Effector memory CD8-positive, alpha-beta T cell (primary cell): ENCODE measurements at regions not wholly inside any gene's neighbourhood (a gene's known extent, or its start where the extent isn't known, plus 50 kb on each side); places are given as distances from the start of the nearest gene placed in this dataset.

ENCODE experiments used
- ATAC-seq: fragments of 150-1000 bp; cut with Tn5 transposase; replicated peaks from 2 replicates; pipeline ENCODE4 v1.10.0; 2021; ENCODE audit warnings: mild to moderate bottlenecking, moderate library complexity
- DNase-seq, 3 experiments: peaks; one replicate each; pipeline ENCODE4 v3.0.0; 2021
- H3K27ac Mint-ChIP-seq, 2 donors: one replicate each; pipeline ENCODE4 v1.8.0; 2022; ENCODE audit warnings: mild to moderate bottlenecking in 2 of 2, mixed read lengths in 2 of 2, moderate library complexity in 2 of 2
- H3K27me3 Mint-ChIP-seq, 2 donors: one replicate each; pipeline ENCODE4 v1.8.0; 2022; ENCODE audit warnings: mixed read lengths in 2 of 2
- H3K36me3 Mint-ChIP-seq: one replicate; pipeline ENCODE4 v1.8.0; 2022; ENCODE audit warnings: mild to moderate bottlenecking, moderate library complexity, mixed read lengths; ENCODE audit not compliant: insufficient read depth
- H3K4me1 Mint-ChIP-seq, 2 donors: one replicate each; pipeline ENCODE4 v1.8.0; 2022; ENCODE audit warnings: low read depth in 2 of 2, mixed read lengths in 2 of 2
- H3K4me3 Mint-ChIP-seq, 2 donors: one replicate each; pipeline ENCODE4 v1.8.0; 2022; ENCODE audit warnings: mild to moderate bottlenecking in 2 of 2, mixed read lengths in 2 of 2, moderate library complexity in 2 of 2
- H3K9me3 Mint-ChIP-seq, 2 donors: one replicate each; pipeline ENCODE4 v1.8.0; 2022; ENCODE audit warnings: mixed read lengths in 2 of 2

GRCh38 chr2:861655-862354, 88.8 kb upstream of the SNTG2 start:
- Mint-ChIP-seq H3K27ac (no peak overlapping the region), H3K4me1 (peaks cover 0 to 1% of the 10 kb centered on the region in 2 donors), H3K4me3 (no peak overlapping the region), H3K9me3 (peaks cover 0 to 1% of the 10 kb centered on the region in 2 donors), H3K36me3 (no peaks in the 10 kb centered on the region), H3K27me3 (peaks cover 6 to 45% of the 10 kb centered on the region in 2 donors)
- DNase-seq, result no peak
- ATAC-seq, result no peak

- peaks cover 3% of the 10 kb centered on the region for H3K36me3 Mint-ChIP-seq
- ATAC-seq, result no peak
These were observed 90.3 kb upstream of the SNTG2 start for GRCh38 chr2:860259-860855.

GRCh38 chr2:858646-859045, 92.0 kb upstream of the SNTG2 start:
- Mint-ChIP-seq H3K36me3 (peaks cover 3% of the 10 kb centered on the region), H3K4me1 (peaks cover 7 to 16% of the 10 kb centered on the region in 2 donors), H3K27me3 (peaks cover 0 to 20% of the 10 kb centered on the region in 2 donors), H3K9me3 (peaks cover 9 to 20% of the 10 kb centered on the region in 2 donors), H3K27ac (no peak overlapping the region), H3K4me3 (no peak overlapping the region)
- ATAC-seq (no peak), DNase-seq (no peak)

More at GRCh38 chr2:860259-860855, 90.3 kb upstream of the SNTG2 start:
- peaks cover under 1 to 6% of the 10 kb centered on the region in 2 donors for H3K4me1 Mint-ChIP-seq
- H3K9me3 Mint-ChIP-seq, result peaks cover 4 to 5% of the 10 kb centered on the region in 2 donors
- H3K27me3 Mint-ChIP-seq, result peaks cover 6 to 33% of the 10 kb centered on the region in 2 donors
- DNase-seq, result no peak
- no peak overlapping the region for H3K4me3 Mint-ChIP-seq
- no peak overlapping the region for H3K27ac Mint-ChIP-seq

- Mint-ChIP-seq H3K27ac (no peak overlapping the region), H3K27me3 (peaks cover 0 to 14% of the 10 kb centered on the region in 2 donors), H3K9me3 (peaks cover 9 to 20% of the 10 kb centered on the region in 2 donors), H3K4me1 (peaks cover 7 to 16% of the 10 kb centered on the region in 2 donors), H3K4me3 (no peak overlapping the region), H3K36me3 (peaks cover 3% of the 10 kb centered on the region)
- no peak for ATAC-seq
- DNase-seq, result no peak
These were observed 92.7 kb upstream of the SNTG2 start for GRCh38 chr2:857937-858336.

- no peak overlapping the region for H3K4me3 Mint-ChIP-seq
- no peak for DNase-seq
- H3K27ac Mint-ChIP-seq, result no peak overlapping the region
- H3K9me3 Mint-ChIP-seq, result peaks cover 9 to 20% of the 10 kb centered on the region in 2 donors
- ATAC-seq, result no peak
- peaks cover 7 to 16% of the 10 kb centered on the region in 2 donors for H3K4me1 Mint-ChIP-seq
- peaks cover 3% of the 10 kb centered on the region for H3K36me3 Mint-ChIP-seq
- peaks cover 0 to 6% of the 10 kb centered on the region in 2 donors for H3K27me3 Mint-ChIP-seq
These were observed 93.6 kb upstream of the SNTG2 start for GRCh38 chr2:857081-857480.

DNA sequence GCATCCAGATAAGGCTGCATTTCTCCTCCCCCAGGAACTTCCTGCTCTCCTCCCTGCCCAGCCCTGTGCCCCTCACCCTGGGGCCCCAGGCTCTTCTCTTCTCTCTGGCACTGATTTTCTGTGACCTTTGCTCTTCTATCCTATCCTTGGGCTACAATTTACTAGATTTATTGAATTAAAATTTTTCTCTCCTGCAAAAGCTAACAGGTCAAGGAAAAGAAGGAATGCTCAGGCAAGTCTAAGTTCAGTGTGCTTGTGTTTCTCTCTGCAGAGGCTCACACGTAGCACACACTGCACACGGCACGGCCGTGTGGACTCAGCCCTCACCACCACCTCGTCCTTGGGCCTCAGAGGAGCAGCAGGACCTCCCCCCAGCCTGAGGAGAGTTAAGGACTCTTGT, 94.2 kb upstream of the SNTG2 start:
- Mint-ChIP-seq H3K36me3 (peaks cover 3% of the 10 kb centered on the region), H3K4me1 (peaks cover 7 to 16% of the 10 kb centered on the region in 2 donors), H3K27ac (no peak overlapping the region), H3K9me3 (peaks cover 9 to 20% of the 10 kb centered on the region in 2 donors), H3K27me3 (peaks cover 0 to 6% of the 10 kb centered on the region in 2 donors), H3K4me3 (peak overlapping the region in 1 of 2 donors; percentile 4)
- DNase-seq (no peak), ATAC-seq (no peak)

- Mint-ChIP-seq H3K36me3 (peaks cover 3% of the 10 kb centered on the region), H3K9me3 (peaks cover 9 to 20% of the 10 kb centered on the region in 2 donors), H3K27me3 (peaks cover 0 to 11% of the 10 kb centered on the region in 2 donors), H3K27ac (peak overlapping the region in 1 of 2 donors; percentile 35), H3K4me1 (peaks cover 7 to 16% of the 10 kb centered on the region in 2 donors), H3K4me3 (peak overlapping the region in 1 of 2 donors; percentile 4)
- no peak for DNase-seq
- ATAC-seq, result no peak
These were observed 94.6 kb upstream of the SNTG2 start for GRCh38 chr2:856041-856440.

- peaks cover 7 to 16% of the 10 kb centered on the region in 2 donors for H3K4me1 Mint-ChIP-seq
- no peak for ATAC-seq
- H3K36me3 Mint-ChIP-seq, result peaks cover 3% of the 10 kb centered on the region
- peaks cover 0 to 18% of the 10 kb centered on the region in 2 donors for H3K27me3 Mint-ChIP-seq
- H3K4me3 Mint-ChIP-seq, result peak overlapping the region; percentile 9 to 21
- no peak for DNase-seq
- H3K27ac Mint-ChIP-seq, result peak overlapping the region in 1 of 2 donors; percentile 35
- peaks cover 9 to 20% of the 10 kb centered on the region in 2 donors for H3K9me3 Mint-ChIP-seq
These were observed 95.5 kb upstream of the SNTG2 start for GRCh38 chr2:855177-855576.

DNA sequence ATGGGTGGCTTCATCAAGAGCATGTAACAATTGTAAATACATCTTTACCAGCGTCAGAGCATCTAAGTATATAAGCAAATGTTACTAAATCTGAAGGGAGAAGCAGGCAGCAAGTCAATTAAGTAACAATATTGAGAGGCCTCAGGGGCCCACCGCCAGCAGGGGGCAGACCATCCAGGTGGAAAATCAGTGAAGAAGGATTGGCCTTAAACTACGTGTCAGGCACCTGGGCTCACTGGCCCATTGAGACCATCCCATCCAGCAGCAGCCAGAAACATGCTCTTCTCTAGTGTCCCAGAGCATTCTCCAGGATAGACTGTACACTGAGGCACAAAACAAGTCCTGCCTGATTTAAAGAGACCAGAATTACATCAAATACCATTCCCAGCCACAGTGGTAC, 96.2 kb upstream of the SNTG2 start:
- DNase-seq, result no peak
- no peak for ATAC-seq
- Mint-ChIP-seq H3K27me3 (peaks cover 0 to 18% of the 10 kb centered on the region in 2 donors), H3K4me1 (peaks cover 7 to 16% of the 10 kb centered on the region in 2 donors), H3K27ac (no peak overlapping the region), H3K36me3 (peaks cover 3% of the 10 kb centered on the region), H3K9me3 (peaks cover 9 to 20% of the 10 kb centered on the region in 2 donors), H3K4me3 (no peak overlapping the region)

DNA sequence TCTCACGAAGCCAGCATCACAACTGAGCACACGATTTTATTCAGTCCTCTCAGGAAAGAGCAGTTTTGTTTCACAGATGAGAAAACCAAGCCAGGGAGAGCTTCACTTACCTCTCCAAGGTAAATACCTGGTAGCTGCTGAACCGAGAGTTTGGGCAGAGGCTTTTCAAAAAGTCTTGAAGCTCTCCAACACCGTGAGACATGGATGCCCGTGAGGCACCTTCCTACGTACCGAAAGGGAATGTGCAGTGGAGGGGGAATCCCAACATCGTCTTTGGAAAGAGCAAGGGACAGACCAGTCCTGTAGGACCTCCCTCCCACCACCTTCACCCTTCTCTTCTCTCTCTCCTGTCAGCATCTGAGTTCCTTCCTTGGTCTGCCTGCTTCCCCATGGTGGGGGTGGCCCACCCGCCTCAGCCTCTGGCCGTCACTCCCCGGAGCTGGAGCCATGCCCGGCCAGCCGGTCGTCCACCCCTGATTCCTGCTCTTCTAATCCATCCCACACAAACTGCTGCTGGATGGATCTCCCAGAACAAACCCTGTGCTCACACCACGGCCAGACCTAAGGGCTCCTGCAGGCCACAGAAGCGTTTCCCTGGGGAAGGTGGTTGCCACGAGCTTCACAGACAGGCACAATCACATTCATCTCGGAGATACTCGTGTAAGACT, 97.3 kb upstream of the SNTG2 start:
- Mint-ChIP-seq H3K4me1 (peaks cover 7 to 16% of the 10 kb centered on the region in 2 donors), H3K36me3 (peaks cover 3% of the 10 kb centered on the region), H3K4me3 (no peak overlapping the region), H3K27ac (no peak overlapping the region), H3K9me3 (peaks cover 9 to 20% of the 10 kb centered on the region in 2 donors), H3K27me3 (peaks cover 0 to 18% of the 10 kb centered on the region in 2 donors)
- no peak for ATAC-seq
- no peak for DNase-seq

DNA sequence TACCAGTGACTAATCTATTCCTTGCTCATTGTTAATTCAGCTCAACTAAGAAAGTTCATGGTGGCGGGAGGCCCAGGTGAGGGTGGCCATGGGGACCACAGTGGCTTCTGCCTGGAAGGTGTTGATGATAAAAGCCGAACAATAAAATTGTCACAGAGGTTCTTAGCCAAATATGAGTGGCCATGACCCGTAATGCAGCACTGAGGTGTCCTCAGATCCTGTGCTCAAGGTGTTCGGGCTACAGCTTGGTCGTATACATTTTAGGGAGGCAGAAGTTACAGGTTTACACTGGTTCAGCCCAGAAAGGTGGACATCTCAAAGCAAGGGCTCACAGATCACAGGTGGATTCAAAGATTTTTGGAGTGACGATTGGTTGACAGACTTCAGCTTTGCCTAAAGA, 98.5 kb upstream of the SNTG2 start:
- Mint-ChIP-seq H3K4me1 (peaks cover 7 to 16% of the 10 kb centered on the region in 2 donors), H3K27ac (no peak overlapping the region), H3K9me3 (peaks cover 9 to 20% of the 10 kb centered on the region in 2 donors), H3K36me3 (peaks cover 3% of the 10 kb centered on the region), H3K4me3 (no peak overlapping the region), H3K27me3 (peaks cover 0 to 18% of the 10 kb centered on the region in 2 donors)
- ATAC-seq (no peak), DNase-seq (no peak)

DNA sequence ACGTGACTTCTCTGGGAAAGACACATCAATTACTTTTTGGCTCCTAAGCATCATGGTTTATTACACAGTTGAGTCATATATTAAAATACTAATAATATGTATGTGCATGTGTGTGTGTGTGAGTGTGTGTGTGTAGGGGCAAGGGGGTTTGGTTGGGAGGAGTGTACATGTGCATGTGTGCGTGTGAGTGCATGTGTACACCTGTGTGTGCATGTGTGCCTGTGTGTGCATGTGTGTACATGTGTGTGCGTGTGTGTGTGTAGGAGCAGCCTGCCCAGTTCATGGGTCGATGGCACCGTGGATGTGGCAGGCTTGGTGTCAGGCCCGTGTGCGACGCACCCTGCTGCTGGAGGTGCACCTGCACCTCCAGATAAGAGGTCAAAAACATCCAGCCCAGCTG, 99.0 kb upstream of the SNTG2 start:
- peaks cover 7 to 15% of the 10 kb centered on the region in 2 donors for H3K4me1 Mint-ChIP-seq
- no peak overlapping the region for H3K27ac Mint-ChIP-seq

DNA sequence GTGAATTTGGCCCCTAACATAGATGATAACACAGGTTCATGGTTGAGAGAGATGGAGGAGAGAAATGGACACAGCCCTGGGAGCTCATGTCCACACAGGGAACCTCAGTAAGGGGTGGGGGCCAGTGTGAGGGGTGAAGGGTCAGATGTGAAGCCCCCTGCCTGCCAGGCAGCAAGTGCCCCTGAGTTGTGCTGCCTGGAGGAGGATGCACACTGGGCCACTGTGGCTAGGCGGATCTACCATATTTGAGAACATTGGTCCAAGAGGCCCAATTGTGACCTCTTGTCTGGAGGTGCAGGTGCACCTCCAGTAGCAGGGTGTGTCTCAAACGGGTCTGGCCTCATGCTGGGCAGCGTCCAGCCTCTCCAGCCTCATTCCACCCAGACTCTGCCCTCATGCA, 99.6 kb upstream of the SNTG2 start:
- Mint-ChIP-seq H3K9me3 (peaks cover 7 to 20% of the 10 kb centered on the region in 2 donors), H3K27ac (no peak overlapping the region), H3K4me3 (no peak overlapping the region), H3K27me3 (peaks cover 0 to 18% of the 10 kb centered on the region in 2 donors), H3K4me1 (peaks cover 7 to 15% of the 10 kb centered on the region in 2 donors), H3K36me3 (peaks cover 3% of the 10 kb centered on the region)
- DNase-seq, result no peak
- no peak for ATAC-seq

More for the DNA sequence above, 99.0 kb upstream of the SNTG2 start:
- Mint-ChIP-seq H3K27me3 (peaks cover 0 to 18% of the 10 kb centered on the region in 2 donors), H3K4me3 (no peak overlapping the region), H3K36me3 (peaks cover 3% of the 10 kb centered on the region), H3K9me3 (peaks cover 7 to 20% of the 10 kb centered on the region in 2 donors)
- DNase-seq (no peak), ATAC-seq (no peak)
